Spinal cord (tissue), 9 donors: ENCODE measurements at regions not wholly inside any gene's neighbourhood (a gene's known extent, or its start where the extent isn't known, plus 50 kb on each side); places are given as distances from the start of the nearest gene placed in this dataset.
A peak's percentile ranks its signal among the peaks of the same experiment; 100 is the strongest.

Source experiments
- DNase-seq, 6 donors: peaks; one replicate each; pipeline versions ENCODE4 v3.0.0 to v3.0.0-alpha.2; 2013 to 2015; ENCODE audit warnings: low spot score in 6 of 6, low read depth in 4 of 6
- H3K27ac ChIP-seq: one replicate; pipeline ENCODE4 v1.5.1; 2013; ENCODE audit warnings: low read depth, low read length, control low read depth
- H3K27me3 ChIP-seq: one replicate; pipeline ENCODE4 v1.6.1; 2013; ENCODE audit warnings: low read length; ENCODE audit not compliant: control insufficient read depth, insufficient read depth
- H3K36me3 ChIP-seq: one replicate; pipeline ENCODE4 v1.6.1; 2013; ENCODE audit warnings: low read length; ENCODE audit not compliant: control insufficient read depth, insufficient read depth
- H3K4me1 ChIP-seq: one replicate; pipeline ENCODE4 v1.6.1; 2013; ENCODE audit warnings: low read length; ENCODE audit not compliant: control insufficient read depth, insufficient read depth
- H3K4me3 ChIP-seq: one replicate; pipeline ENCODE4 v1.5.1; 2013; ENCODE audit warnings: low read depth, low read length, control low read depth
- H3K9me3 ChIP-seq: one replicate; pipeline ENCODE4 v1.6.1; 2013; ENCODE audit warnings: low read length; ENCODE audit not compliant: control insufficient read depth, insufficient read depth
- WGBS: methylation state at CpG from one replicate; pipeline ENCODE4 v1.1.5; 2013; ENCODE audit warnings: missing lambda C conversion rate; ENCODE audit not compliant: insufficient coverage; 5-methylcytosine and 5-hydroxymethylcytosine counted together
- donor health status: healthy.

GRCh38 chrX:51837921-51838320, 55.5 kb upstream of the MAGED1 start:
- H3K9me3 ChIP-seq: no peaks in the 10 kb centered on the region
- DNase-seq: peak in 5 of 6 donors; percentile 9 to 85 (median 33)
- no peak overlapping the region for H3K4me3 ChIP-seq
- WGBS: no CpG with 5 or more reads among the region's 3 CpGs
- H3K36me3 ChIP-seq: no peaks in the 10 kb centered on the region
- H3K4me1 ChIP-seq: no peaks in the 10 kb centered on the region
- H3K27me3 ChIP-seq: no peaks in the 10 kb centered on the region
- H3K27ac ChIP-seq: no peak overlapping the region
